HepG2 (cell line): ENCODE measurements at regions not wholly inside any gene's neighbourhood (a gene's known extent, or its start where the extent isn't known, plus 50 kb on each side); places are given as distances from the start of the nearest gene placed in this dataset.

Source experiments
- ATAC-seq: fragments of 200-7000 bp; cut with Tn5 transposase; 3 replicates; pipeline ENCODE4 v1.9.1; 2020; ENCODE audit warnings: mild to moderate bottlenecking, moderate library complexity
- BruUV-seq: library from RNA; stranded (reverse); fragments of 400-500 nt; replicated peaks from 2 replicates; lab custom pipeline; 2021; lab: Mats Ljungman, UMichigan
- CTCF ChIA-PET: fragments of 300-600 bp; formaldehyde crosslinking; extraction: SDS; loops from one replicate; lab custom pipeline; 2021; ENCODE audit warnings: low total read pairs, inconsistent platforms, low intra/inter-chr PET ratio; lab: Yijun Ruan, JAX
- POLR2A ChIA-PET: fragments of 350-600 bp; sonication (Branson Sonifier 250); formaldehyde crosslinking; loops from one replicate; lab custom pipeline; 2020; ENCODE audit warnings: antibody characterized with exemption, inconsistent platforms; lab: Yijun Ruan, JAX
- DNase-seq: peaks from one replicate; pipeline ENCODE4 v3.0.0-alpha.2; 2015; ENCODE audit warnings: low spot score
- FAIRE-seq: peaks from 3 replicates; lab custom pipeline; 2011; peaks lifted over from hg19 to GRCh38; lab: Jason Lieb, UNC
- H2AFZ ChIP-seq: one replicate; pipeline ENCODE4 v1.6.1; 2011; ENCODE audit warnings: low read length, inconsistent platforms
- H3K27ac ChIP-seq: fragments of 300-600 bp; 3 replicates; pipeline ENCODE4 v1.8.0; 2011; ENCODE audit warnings: mixed run types, mild to moderate bottlenecking, mixed read lengths, low read length, inconsistent platforms; ENCODE audit not compliant: insufficient read depth; ENCODE audit errors: extremely low read length
- H3K27me3 ChIP-seq, 2 experiments: fragments of 200-600 bp in 1 of 2; 2 replicates in 1 of 2; 3 replicates in 1 of 2; pipeline versions ENCODE4 v1.6.0 to v1.8.0; 2011; ENCODE audit warnings: low read length in 2 of 2, mild to moderate bottlenecking in 2 of 2, moderate library complexity in 2 of 2, inconsistent platforms in 1 of 2; ENCODE audit not compliant: insufficient read depth in 2 of 2, control insufficient read depth in 1 of 2
- H3K36me3 ChIP-seq, 2 experiments: fragments of 200-600 bp in 1 of 2; replicated peaks in 1 of 2; 2 replicates in 1 of 2; 3 replicates in 1 of 2; pipeline versions ENCODE4 v1.5.1 to v1.8.0; 2011; ENCODE audit warnings: low read length in 2 of 2, inconsistent platforms in 1 of 2; ENCODE audit not compliant: insufficient read depth in 2 of 2, control insufficient read depth in 1 of 2
- H3K4me1 ChIP-seq: 2 replicates; pipeline ENCODE4 v1.5.1; 2012; ENCODE audit warnings: low read length, inconsistent platforms; ENCODE audit not compliant: insufficient read depth
- H3K4me2 ChIP-seq: 2 replicates; pipeline ENCODE4 v1.6.0; 2011; ENCODE audit warnings: low read depth, low read length, inconsistent platforms
- H3K4me3 ChIP-seq, 3 experiments: fragments of 200-600 bp in 1 of 3; sonication (generic), shearing (Covaris generic) in 1 of 3; replicated peaks in 1 of 3; 2 replicates each; pipeline ENCODE4 v1.5.1; 2011 to 2016; ENCODE audit warnings: low read length in 3 of 3, inconsistent platforms in 2 of 3, low read depth in 2 of 3, mild to moderate bottlenecking in 2 of 3, control low read depth in 1 of 3, mixed read lengths in 1 of 3; ENCODE audit not compliant: insufficient read depth in 1 of 3
- H3K79me2 ChIP-seq: one replicate; pipeline ENCODE4 v1.6.1; 2011; ENCODE audit warnings: low read length, inconsistent platforms; ENCODE audit not compliant: insufficient read depth
- H3K9ac ChIP-seq: 2 replicates; pipeline ENCODE4 v1.6.0; 2011; ENCODE audit warnings: mild to moderate bottlenecking, low read depth, low read length, inconsistent platforms; ENCODE audit not compliant: insufficient read depth
- H3K9me3 ChIP-seq: 2 replicates; pipeline ENCODE4 v1.5.1; 2012; ENCODE audit warnings: mild to moderate bottlenecking, low read length
- H4K20me1 ChIP-seq: 2 replicates; pipeline ENCODE4 v1.6.0; 2011; ENCODE audit warnings: inconsistent platforms, mild to moderate bottlenecking, low read length, moderate library complexity; ENCODE audit not compliant: insufficient read depth
- BHLHE40 ChIP-seq: IDR thresholded peaks from 2 replicates; pipeline ENCODE4 v1.6.1; 2011; ENCODE audit warnings: low read length, improper control_type of control experiment
- DNMT3B ChIP-seq: conservative IDR thresholded peaks from 2 replicates; pipeline ENCODE4 v1.6.1; 2016; ENCODE audit warnings: missing biosample characterization, control low read depth
- HNF1A ChIP-seq, 2 experiments: sonication (generic) in 1 of 2; formaldehyde crosslinking in 1 of 2; IDR thresholded peaks; 2 replicates each; pipeline versions ENCODE4 v1.4.0 to v1.6.1; 2016 to 2020; ENCODE audit warnings: borderline replicate concordance in 1 of 2, low read depth in 1 of 2, mild to moderate bottlenecking in 1 of 2, missing genetic modification reagents in 1 of 2
- HNF1B ChIP-seq: sonication (generic); formaldehyde crosslinking; IDR thresholded peaks from 2 replicates; pipeline ENCODE4 v1.5.1; 2020; ENCODE audit warnings: mild to moderate bottlenecking, moderate library complexity, missing genetic modification reagents
- MED13 ChIP-seq: sonication (generic); formaldehyde crosslinking; IDR thresholded peaks from 2 replicates; pipeline ENCODE4 v1.5.0; 2020; ENCODE audit warnings: missing genetic modification reagents
- NCOA2 ChIP-seq: sonication (generic); formaldehyde crosslinking; IDR thresholded peaks from 2 replicates; pipeline ENCODE4 v1.8.0; 2022; ENCODE audit warnings: inconsistent platforms
- POGZ ChIP-seq: sonication (generic); formaldehyde crosslinking; IDR thresholded peaks from 2 replicates; pipeline ENCODE4 v1.4.0; 2020; ENCODE audit warnings: mild to moderate bottlenecking, missing genetic modification reagents
- SNAI1 ChIP-seq: sonication (generic); formaldehyde crosslinking; IDR thresholded peaks from 2 replicates; pipeline ENCODE4 v1.5.0; 2020; ENCODE audit warnings: mild to moderate bottlenecking, missing genetic modification reagents, borderline replicate concordance
- SOX6 ChIP-seq, 2 experiments: fragments of 450-650 bp in 1 of 2; sonication (generic) in 1 of 2; formaldehyde crosslinking in 1 of 2; IDR thresholded peaks; 2 replicates each; pipeline versions ENCODE4 v1.4.0 to v1.6.1; 2017 to 2020; ENCODE audit warnings: antibody characterized with exemption in 1 of 2, mild to moderate bottlenecking in 1 of 2, missing genetic modification reagents in 1 of 2
- SSRP1 ChIP-seq: IDR thresholded peaks from 2 replicates; pipeline ENCODE4 v1.6.1; 2016; ENCODE audit warnings: control low read depth
- ZNF589 ChIP-seq: sonication (generic); formaldehyde crosslinking; conservative IDR thresholded peaks from 2 replicates; pipeline ENCODE4 v1.8.0; 2022; ENCODE audit warnings: mild to moderate bottlenecking, moderate library complexity, missing genetic modification reagents
- WGBS: methylation state at CpG from one replicate; pipeline ENCODE4 v1.1.6; 2017; ENCODE audit warnings: low lambda C conversion rate; 5-methylcytosine and 5-hydroxymethylcytosine counted together
- in situ Hi-C: cut with HindIII; loops from 2 replicates; pipeline ENCODE4 v1.10.0; 2017; ENCODE audit warnings: low pct_unique_long_range_greater_than_20kb; ENCODE audit not compliant: extremely low pct_ligation_motif_present
- intact Hi-C: fragments of 100-400 bp; cut with micrococcal nuclease; formaldehyde crosslinking; loops from one replicate; pipeline ENCODE4 v1.10.0; 2022; ENCODE audit not compliant: unreplicated experiment
- TF ChIP-seq, protein P1 (sequence below): sonication (generic); formaldehyde crosslinking; conservative IDR thresholded peaks from 2 replicates; pipeline ENCODE4 v1.4.0; 2020; ENCODE audit warnings: missing genetic modification reagents

DNA sequence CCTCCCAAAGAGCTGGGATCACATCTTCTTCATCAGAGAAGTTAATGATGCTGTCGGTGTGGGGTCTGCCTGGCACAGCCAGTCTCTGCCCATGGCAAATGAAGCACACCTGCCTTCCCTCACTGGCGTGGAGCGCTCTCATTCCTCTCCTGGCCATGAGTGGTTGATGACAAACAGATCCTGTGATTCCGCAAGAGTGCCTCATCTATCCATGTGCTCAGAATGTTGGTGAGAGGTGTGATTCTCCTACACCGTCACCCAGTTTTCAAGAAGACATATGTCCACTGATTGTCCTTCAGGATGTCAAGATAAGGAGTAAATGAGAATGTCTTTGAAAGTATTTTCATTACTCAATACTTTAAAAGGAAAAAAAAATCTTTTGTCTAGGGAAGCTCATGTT lies 97.5 kb upstream of the GGTLC1 start (continued):
- TF ChIP-seq HNF1B (no peak), SOX6 (IDR thresholded peaks at IDR 0.05) (no peak), SOX6 (CRISPR knock-in tag; IDR thresholded peaks at IDR 0.05) (no peak), HNF1A (IDR thresholded peaks at IDR 0.05; ENCODE audit: low read depth) (no peak), HNF1A (CRISPR knock-in tag; IDR thresholded peaks at IDR 0.05; ENCODE audit: borderline replicate concordance) (no peak), SSRP1 (CRISPR knock-in tag) (no peak), NCOA2 (CRISPR knock-in tag) (no peak)

DNA sequence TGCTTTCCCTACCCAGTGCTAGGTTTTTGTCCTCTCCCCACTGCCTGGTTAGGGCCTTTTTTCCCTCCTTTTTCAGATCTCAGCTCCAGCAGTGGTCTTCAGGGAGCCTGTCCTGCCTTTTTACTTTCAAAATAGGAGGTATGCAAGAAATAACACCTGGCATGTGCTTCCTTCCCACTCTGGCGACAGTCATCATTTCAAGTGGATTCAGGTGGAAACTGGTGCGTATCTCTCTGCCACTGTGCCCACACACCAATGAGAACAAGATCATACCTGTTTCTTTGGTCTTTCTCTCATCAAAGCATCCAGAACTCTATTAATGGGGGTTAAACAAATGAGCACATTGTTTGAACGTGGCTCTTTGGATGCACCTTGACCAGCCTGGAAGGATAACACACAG lies 95.7 kb upstream of the GGTLC1 start:
- no peaks in the 10 kb centered on the region for H3K4me1 ChIP-seq
- no peak overlapping the region for H3K9ac ChIP-seq
- no peaks in the 10 kb centered on the region for H3K36me3 ChIP-seq
- no peak overlapping the region for H2AFZ ChIP-seq
- no peak for ATAC-seq
- no peaks in the 10 kb centered on the region for H3K9me3 ChIP-seq
- POLR2A ChIA-PET, result no interaction called here
- intact Hi-C loops (no loop called here), in situ Hi-C loops (no loop called here)
- DNase-seq, result no peak
- no peak overlapping the region for H3K4me3 ChIP-seq
- TF ChIP-seq MED13 (CRISPR knock-in tag), result no peak
- no peak for TF ChIP-seq DNMT3B (CRISPR knock-in tag)
- TF ChIP-seq BHLHE40, result no peak
- TF ChIP-seq ZNF589 (CRISPR knock-in tag), result no peak
- TF ChIP-seq SNAI1, result no peak
- no peak for TF ChIP-seq POGZ
- TF ChIP-seq, protein P1, sequence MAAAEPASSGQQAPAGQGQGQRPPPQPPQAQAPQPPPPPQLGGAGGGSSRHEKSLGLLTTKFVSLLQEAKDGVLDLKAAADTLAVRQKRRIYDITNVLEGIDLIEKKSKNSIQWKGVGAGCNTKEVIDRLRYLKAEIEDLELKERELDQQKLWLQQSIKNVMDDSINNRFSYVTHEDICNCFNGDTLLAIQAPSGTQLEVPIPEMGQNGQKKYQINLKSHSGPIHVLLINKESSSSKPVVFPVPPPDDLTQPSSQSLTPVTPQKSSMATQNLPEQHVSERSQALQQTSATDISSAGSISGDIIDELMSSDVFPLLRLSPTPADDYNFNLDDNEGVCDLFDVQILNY (CRISPR knock-in tag), result no peak
- FAIRE-seq, result no peak
- no peaks in the 10 kb centered on the region for H4K20me1 ChIP-seq
- no peak overlapping the region for H3K4me2 ChIP-seq
- WGBS, result 19% methylated on average over 3 of the region's 3 CpGs
- H3K27ac ChIP-seq, result no peak overlapping the region
- BruUV-seq, result no TSS peak
- CTCF ChIA-PET, result no interaction called here
- H3K27me3 ChIP-seq, result peaks cover 0 to 2% of the 10 kb centered on the region in 2 experiments; a peak in 1 of 5 replicates
- H3K79me2 ChIP-seq, result no peaks in the 10 kb centered on the region
